ENCODE measurements at regions not wholly inside any gene's neighbourhood (a gene's known extent, or its start where the extent isn't known, plus 50 kb on each side); places are given as distances from the start of the nearest gene placed in this dataset.

GRCh38 chr2:220246386-220246785 is 619.0 kb downstream of the SLC4A3 start:
- no peak for DNase-seq (ENCODE audit: extremely low read depth in 1 of 2, low read depth in 1 of 2)

- DNase-seq (ENCODE audit: extremely low read depth in 1 of 2, low read depth in 1 of 2), result no peak
Measured at GRCh38 chr2:220247588-220248350, 620.3 kb downstream of the SLC4A3 start.

- no peak for DNase-seq (ENCODE audit: extremely low read depth in 1 of 2, low read depth in 1 of 2)
Measured at GRCh38 chr2:220259662-220260061, 632.2 kb downstream of the SLC4A3 start.

GRCh38 chr2:220263300-220263699 is 635.9 kb downstream of the SLC4A3 start:
- DNase-seq (ENCODE audit: extremely low read depth in 1 of 2, low read depth in 1 of 2), result no peak

- no peak for DNase-seq (ENCODE audit: extremely low read depth in 1 of 2, low read depth in 1 of 2)
Measured at GRCh38 chr2:220269367-220269766, 641.9 kb downstream of the SLC4A3 start.

GRCh38 chr2:220270481-220271070 is 643.1 kb downstream of the SLC4A3 start:
- DNase-seq (ENCODE audit: extremely low read depth in 1 of 2, low read depth in 1 of 2), result no peak

- no peak for DNase-seq (ENCODE audit: extremely low read depth in 1 of 2, low read depth in 1 of 2)
Measured at GRCh38 chr2:220272656-220273055, 645.2 kb downstream of the SLC4A3 start.

GRCh38 chr2:220273082-220273481 is 645.7 kb downstream of the SLC4A3 start:
- DNase-seq (ENCODE audit: extremely low read depth in 1 of 2, low read depth in 1 of 2), result no peak

GRCh38 chr2:220275454-220275853 is 648.0 kb downstream of the SLC4A3 start:
- DNase-seq (ENCODE audit: extremely low read depth in 1 of 2, low read depth in 1 of 2), result no peak

GRCh38 chr2:220276741-220277444 is 649.5 kb downstream of the SLC4A3 start:
- DNase-seq (ENCODE audit: extremely low read depth in 1 of 2, low read depth in 1 of 2), result no peak

GRCh38 chr2:220277445-220277975 is 650.1 kb downstream of the SLC4A3 start:
- no peak for DNase-seq (ENCODE audit: extremely low read depth in 1 of 2, low read depth in 1 of 2)

- DNase-seq (ENCODE audit: extremely low read depth in 1 of 2, low read depth in 1 of 2), result no peak
Measured at GRCh38 chr2:220278022-220278421, 650.6 kb downstream of the SLC4A3 start.

GRCh38 chr2:220279372-220279771 is 651.9 kb downstream of the SLC4A3 start:
- no peak for DNase-seq (ENCODE audit: extremely low read depth in 1 of 2, low read depth in 1 of 2)

- no peak for DNase-seq (ENCODE audit: extremely low read depth in 1 of 2, low read depth in 1 of 2)
Measured at GRCh38 chr2:220279840-220280239, 652.4 kb downstream of the SLC4A3 start.

- no peak for DNase-seq (ENCODE audit: extremely low read depth in 1 of 2, low read depth in 1 of 2)
Measured at GRCh38 chr2:220280736-220281135, 653.3 kb downstream of the SLC4A3 start.

GRCh38 chr2:220281771-220282170 is 654.3 kb downstream of the SLC4A3 start:
- no peak for DNase-seq (ENCODE audit: extremely low read depth in 1 of 2, low read depth in 1 of 2)

GRCh38 chr2:220282236-220282635 is 654.8 kb downstream of the SLC4A3 start:
- DNase-seq (ENCODE audit: extremely low read depth in 1 of 2, low read depth in 1 of 2), result no peak

- no peak for DNase-seq (ENCODE audit: extremely low read depth in 1 of 2, low read depth in 1 of 2)
Measured at GRCh38 chr2:220293966-220294365, 666.5 kb downstream of the SLC4A3 start.

- no peak for DNase-seq (ENCODE audit: extremely low read depth in 1 of 2, low read depth in 1 of 2)
Measured at GRCh38 chr2:220296174-220296573, 668.7 kb downstream of the SLC4A3 start.

GRCh38 chr2:220297093-220297492 is 669.7 kb downstream of the SLC4A3 start:
- no peak for DNase-seq (ENCODE audit: extremely low read depth in 1 of 2, low read depth in 1 of 2)

GRCh38 chr2:220300806-220301205 is 673.4 kb downstream of the SLC4A3 start:
- DNase-seq (ENCODE audit: extremely low read depth in 1 of 2, low read depth in 1 of 2), result no peak

- DNase-seq (ENCODE audit: extremely low read depth in 1 of 2, low read depth in 1 of 2), result no peak
Measured at GRCh38 chr2:220302756-220303155, 675.3 kb downstream of the SLC4A3 start.
